B cell (primary cell): ENCODE measurements at regions not wholly inside any gene's neighbourhood (a gene's known extent, or its start where the extent isn't known, plus 50 kb on each side); places are given as distances from the start of the nearest gene placed in this dataset.

Experiments used
- ATAC-seq: fragments of 200-7000 bp; cut with Tn5 transposase; one replicate; pipeline ENCODE4 v1.10.0; 2021; ENCODE audit warnings: low read depth, mild to moderate bottlenecking, moderate number of reproducible peaks, moderate library complexity
- CTCF ChIA-PET: fragments of 350-600 bp; sonication (Branson Sonifier 250); formaldehyde crosslinking; loops from one replicate; lab custom pipeline; 2021; ENCODE audit warnings: antibody characterized with exemption, inconsistent platforms; lab: Charles Lee
- POLR2A ChIA-PET: fragments of 350-600 bp; sonication (Branson Sonifier 250); formaldehyde crosslinking; loops from one replicate; lab custom pipeline; 2021; ENCODE audit warnings: antibody characterized with exemption; lab: Charles Lee
- DNase-seq: peaks from one replicate; pipeline ENCODE4 v3.0.0; 2013
- H2AFZ ChIP-seq: 2 replicates; pipeline ENCODE4 v1.6.1; 2012; ENCODE audit warnings: mild to moderate bottlenecking, low read depth, low read length; ENCODE audit not compliant: insufficient read depth, poor library complexity, severe bottlenecking
- H3K27ac ChIP-seq, 2 donors: 1 replicate in 1 of 2; 2 replicates in 1 of 2; pipeline ENCODE4 v1.5.1; 2012 to 2013; ENCODE audit warnings: low read length in 2 of 2, mild to moderate bottlenecking in 2 of 2, moderate library complexity in 1 of 2
- H3K27me3 ChIP-seq, 4 experiments: fragments of 200-600 bp in 1 of 4; sonication (generic) in 1 of 4; replicated peaks in 1 of 4; 1 replicate in 2 of 4; 2 replicates in 2 of 4; pipeline versions ENCODE4 v1.6.1 to v1.7.0; 2013 to 2016; ENCODE audit warnings: low read length in 3 of 4, mild to moderate bottlenecking in 2 of 4, mixed read lengths in 1 of 4, moderate library complexity in 1 of 4; ENCODE audit not compliant: insufficient read depth in 4 of 4, control insufficient read depth in 3 of 4; ENCODE audit errors: control extremely low read depth in 1 of 4
- H3K36me3 ChIP-seq, 2 experiments: replicated peaks in 1 of 2; 1 replicate in 1 of 2; 2 replicates in 1 of 2; pipeline versions ENCODE4 v1.6.1 to v1.7.1; 2013; ENCODE audit warnings: low read length in 1 of 2; ENCODE audit not compliant: insufficient read depth in 2 of 2, control insufficient read depth in 1 of 2; ENCODE audit errors: control extremely low read depth in 1 of 2, extremely low read depth in 1 of 2
- H3K4me1 ChIP-seq, 2 donors: fragments of 200-600 bp in 1 of 2; sonication (generic) in 1 of 2; 1 replicate in 1 of 2; 2 replicates in 1 of 2; pipeline versions ENCODE4 v1.5.1 to v1.6.1; 2013 to 2017; ENCODE audit warnings: low read length in 2 of 2; ENCODE audit not compliant: control insufficient read depth in 2 of 2, insufficient read depth in 2 of 2
- H3K4me2 ChIP-seq: replicated peaks from 2 replicates; pipeline ENCODE3; 2012; ENCODE audit warnings: mild to moderate bottlenecking, low read depth, low read length; ENCODE audit not compliant: poor library complexity, severe bottlenecking
- H3K4me3 ChIP-seq, 5 experiments: fragments of 200-600 bp in 1 of 5; sonication (generic) in 1 of 5; 1 replicate in 3 of 5; 2 replicates in 2 of 5; pipeline versions ENCODE4 v1.5.1 to v1.7.0; 2011 to 2016; ENCODE audit warnings: low read length in 4 of 5, mild to moderate bottlenecking in 4 of 5, low read depth in 2 of 5, control low read depth in 1 of 5, moderate library complexity in 1 of 5; ENCODE audit not compliant: insufficient read depth in 1 of 5; ENCODE audit errors: control extremely low read depth in 1 of 5, extremely low read depth in 1 of 5
- H3K79me2 ChIP-seq: fragments of 200-600 bp; sonication (generic); one replicate; pipeline ENCODE4 v1.6.0; 2016; ENCODE audit warnings: low read length; ENCODE audit not compliant: control insufficient read depth, insufficient read depth
- H3K9ac ChIP-seq: fragments of 200-600 bp; sonication (generic); 2 replicates; pipeline ENCODE4 v1.6.1; 2017; ENCODE audit warnings: mild to moderate bottlenecking, low read length, moderate library complexity
- H3K9me3 ChIP-seq, 3 donors: one replicate each; pipeline versions ENCODE4 v1.6.1 to v1.7.1; 2013; ENCODE audit warnings: low read length in 2 of 3; ENCODE audit not compliant: control insufficient read depth in 2 of 3, insufficient read depth in 1 of 3; ENCODE audit errors: control extremely low read depth in 1 of 3
- H4K20me1 ChIP-seq: 2 replicates; pipeline ENCODE4 v1.6.0; 2012; ENCODE audit warnings: mild to moderate bottlenecking, low read length; ENCODE audit not compliant: insufficient read depth, control insufficient read depth, poor library complexity, severe bottlenecking
- H3K27ac Mint-ChIP-seq: one replicate; pipeline ENCODE4 v1.8.0; 2021; ENCODE audit warnings: mixed read lengths
- H3K27me3 Mint-ChIP-seq: one replicate; pipeline ENCODE4 v1.8.0; 2021; ENCODE audit warnings: mixed read lengths
- H3K4me1 Mint-ChIP-seq: one replicate; pipeline ENCODE4 v1.8.0; 2021; ENCODE audit warnings: mixed read lengths
- H3K4me3 Mint-ChIP-seq: one replicate; pipeline ENCODE4 v1.8.0; 2021; ENCODE audit warnings: mixed read lengths
- H3K9me3 Mint-ChIP-seq: one replicate; pipeline ENCODE4 v1.8.0; 2022; ENCODE audit warnings: mixed read lengths; ENCODE audit not compliant: insufficient read depth
- CTCF ChIP-seq: fragments of 200-600 bp; IDR thresholded peaks from one replicate; pipeline ENCODE4 v1.8.0; 2022; ENCODE audit warnings: antibody characterized with exemption, mild to moderate bottlenecking
- EZH2 ChIP-seq: IDR thresholded peaks from 2 replicates; pipeline ENCODE4 v1.6.1; 2012; ENCODE audit warnings: borderline replicate concordance, low read depth, mild to moderate bottlenecking, moderate library complexity, low read length; ENCODE audit not compliant: insufficient read depth, poor library complexity, severe bottlenecking
- WGBS: methylation state at CpG from one replicate; pipeline ENCODE4 v1.1.5; 2013; ENCODE audit warnings: missing lambda C conversion rate; ENCODE audit not compliant: insufficient coverage; 5-methylcytosine and 5-hydroxymethylcytosine counted together
- intact Hi-C: fragments of 100-400 bp; cut with micrococcal nuclease; formaldehyde crosslinking; loops from one replicate; pipeline ENCODE4 v1.10.0; 2022

GRCh38 chr18:72283148-72283925 is 260.8 kb downstream of the CBLN2 start:
- H3K79me2 ChIP-seq: no peaks in the 10 kb centered on the region
- 100% methylated on average over 1 of the region's 8 CpGs for WGBS
- H2AFZ ChIP-seq: no peak overlapping the region
- no peaks in the 10 kb centered on the region for H3K27me3 Mint-ChIP-seq
- intact Hi-C loops: no loop called here
- no peaks in the 10 kb centered on the region for H3K9me3 Mint-ChIP-seq
- no peak overlapping the region for H3K9ac ChIP-seq
- no peaks in the 10 kb centered on the region for H4K20me1 ChIP-seq
- DNase-seq: no peak
- ChIA-PET CTCF (no interaction called here), POLR2A (no interaction called here)
- no peaks in the 10 kb centered on the region for H3K4me1 ChIP-seq
- no peak overlapping the region for H3K27ac ChIP-seq
- no peaks in the 10 kb centered on the region for H3K36me3 ChIP-seq
- no peak overlapping the region for H3K4me2 ChIP-seq
- H3K4me3 ChIP-seq: no peak overlapping the region
- no peaks in the 10 kb centered on the region for H3K4me1 Mint-ChIP-seq
- no peak for ATAC-seq
- H3K27ac Mint-ChIP-seq: no peak overlapping the region
- no peaks in the 10 kb centered on the region for H3K27me3 ChIP-seq
- TF ChIP-seq CTCF: no peak
- no peak for TF ChIP-seq EZH2
- no peak overlapping the region for H3K4me3 Mint-ChIP-seq
- H3K9me3 ChIP-seq: no peaks in the 10 kb centered on the region

- H3K9ac ChIP-seq: no peak overlapping the region
- no peak overlapping the region for H3K27ac Mint-ChIP-seq
- H3K4me1 ChIP-seq: no peaks in the 10 kb centered on the region
- no peak overlapping the region for H2AFZ ChIP-seq
- H3K79me2 ChIP-seq: no peaks in the 10 kb centered on the region
- peaks cover 8% of the 10 kb centered on the region for H3K4me1 Mint-ChIP-seq
- ChIA-PET POLR2A (no interaction called here), CTCF (no interaction called here)
- intact Hi-C loops: no loop called here
- peaks cover 0 to 1% (median 0%) of the 10 kb centered on the region in 3 donors for H3K9me3 ChIP-seq
- no peak overlapping the region for H3K27ac ChIP-seq
- ATAC-seq (no peak), DNase-seq (no peak)
- H3K27me3 Mint-ChIP-seq: no peaks in the 10 kb centered on the region
- no peaks in the 10 kb centered on the region for H3K27me3 ChIP-seq
- no peaks in the 10 kb centered on the region for H4K20me1 ChIP-seq
- no peaks in the 10 kb centered on the region for H3K36me3 ChIP-seq
- no peak overlapping the region for H3K4me3 Mint-ChIP-seq
- H3K4me2 ChIP-seq: no peak overlapping the region
- H3K4me3 ChIP-seq: no peak overlapping the region
- no peak for TF ChIP-seq CTCF
- no peak for TF ChIP-seq EZH2
- peaks cover 8% of the 10 kb centered on the region for H3K9me3 Mint-ChIP-seq
- 83% methylated on average over 2 of the region's 2 CpGs for WGBS
Observed at GRCh38 chr18:72273025-72273424, 271.1 kb downstream of the CBLN2 start.
